ENCODE measurements at regions not wholly inside any gene's neighbourhood (a gene's known extent, or its start where the extent isn't known, plus 50 kb on each side); places are given as distances from the start of the nearest gene placed in this dataset.

DNA sequence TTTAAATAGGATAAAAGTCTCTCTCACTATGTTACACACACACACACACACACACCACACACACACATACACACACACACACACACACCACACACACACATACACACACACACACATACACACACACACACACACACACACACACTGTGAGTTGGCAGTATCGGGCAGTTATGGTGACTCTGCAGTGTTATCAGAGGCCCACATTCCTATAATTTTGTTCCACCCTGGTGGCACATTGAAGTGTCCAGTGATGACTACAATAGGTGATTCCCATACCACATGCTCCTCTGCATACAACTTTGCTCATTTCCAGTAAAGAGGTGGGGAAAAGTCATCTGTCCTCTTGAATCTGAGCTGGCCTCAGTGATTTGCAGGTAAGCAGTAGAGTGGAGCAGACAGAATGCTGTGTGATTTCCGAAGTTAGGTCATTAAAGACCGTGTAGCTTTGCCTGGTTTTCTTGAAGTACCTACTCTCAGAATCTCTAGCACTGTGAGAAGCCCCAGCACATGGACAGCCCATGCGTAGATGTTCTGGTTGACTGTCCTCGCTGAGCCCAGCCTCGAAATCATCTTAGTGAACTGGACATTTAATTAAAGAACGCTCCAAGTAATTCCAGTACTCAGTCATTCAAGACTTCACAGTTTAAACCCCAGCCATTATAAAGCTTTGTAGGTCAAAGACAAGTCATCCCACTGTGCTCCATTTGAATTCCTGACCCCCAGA lies 836.6 kb upstream of the SOX9 start:
- TF ChIP-seq, protein P1, sequence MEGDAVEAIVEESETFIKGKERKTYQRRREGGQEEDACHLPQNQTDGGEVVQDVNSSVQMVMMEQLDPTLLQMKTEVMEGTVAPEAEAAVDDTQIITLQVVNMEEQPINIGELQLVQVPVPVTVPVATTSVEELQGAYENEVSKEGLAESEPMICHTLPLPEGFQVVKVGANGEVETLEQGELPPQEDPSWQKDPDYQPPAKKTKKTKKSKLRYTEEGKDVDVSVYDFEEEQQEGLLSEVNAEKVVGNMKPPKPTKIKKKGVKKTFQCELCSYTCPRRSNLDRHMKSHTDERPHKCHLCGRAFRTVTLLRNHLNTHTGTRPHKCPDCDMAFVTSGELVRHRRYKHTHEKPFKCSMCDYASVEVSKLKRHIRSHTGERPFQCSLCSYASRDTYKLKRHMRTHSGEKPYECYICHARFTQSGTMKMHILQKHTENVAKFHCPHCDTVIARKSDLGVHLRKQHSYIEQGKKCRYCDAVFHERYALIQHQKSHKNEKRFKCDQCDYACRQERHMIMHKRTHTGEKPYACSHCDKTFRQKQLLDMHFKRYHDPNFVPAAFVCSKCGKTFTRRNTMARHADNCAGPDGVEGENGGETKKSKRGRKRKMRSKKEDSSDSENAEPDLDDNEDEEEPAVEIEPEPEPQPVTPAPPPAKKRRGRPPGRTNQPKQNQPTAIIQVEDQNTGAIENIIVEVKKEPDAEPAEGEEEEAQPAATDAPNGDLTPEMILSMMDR (IDR thresholded peaks at IDR 0.05): no peak
- no peak for TF ChIP-seq POLR2A (IDR thresholded peaks at IDR 0.05)
- TF ChIP-seq POLR2AphosphoS5 (IDR thresholded peaks at IDR 0.05): no peak
- TF ChIP-seq EP300 (IDR thresholded peaks at IDR 0.05): no peak
